ENCODE measurements at regions not wholly inside any gene's neighbourhood (a gene's known extent, or its start where the extent isn't known, plus 50 kb on each side); places are given as distances from the start of the nearest gene placed in this dataset.
"Not testable (repeated sequence)": the region's sequence is repeated elsewhere in the genome, so short reads cannot be mapped to it uniquely, and the experiment has no call there.

- Histone ChIP-seq H3K27me3 (ENCODE audit: insufficient read depth, poor library complexity, severe bottlenecking) (no peaks in the 10 kb centered on the region), H3K27ac (replicated peaks) (no peak overlapping the region), H3K4me3 (replicated peaks; ENCODE audit: insufficient read depth, low read length) (no peak overlapping the region)
- no peak for DNase-seq (ENCODE audit: low read depth in 1 of 2, low spot score in 1 of 2)
- TF ChIP-seq GABPA (IDR thresholded peaks at IDR 0.05; ENCODE audit: low read depth) (no peak), POLR2AphosphoS5 (IDR thresholded peaks at IDR 0.05; ENCODE audit: low read depth) (no peak), CTCF (IDR thresholded peaks at IDR 0.05; ENCODE audit: insufficient read depth, low read length) (no peak)
- TF ChIP-seq, protein P1, sequence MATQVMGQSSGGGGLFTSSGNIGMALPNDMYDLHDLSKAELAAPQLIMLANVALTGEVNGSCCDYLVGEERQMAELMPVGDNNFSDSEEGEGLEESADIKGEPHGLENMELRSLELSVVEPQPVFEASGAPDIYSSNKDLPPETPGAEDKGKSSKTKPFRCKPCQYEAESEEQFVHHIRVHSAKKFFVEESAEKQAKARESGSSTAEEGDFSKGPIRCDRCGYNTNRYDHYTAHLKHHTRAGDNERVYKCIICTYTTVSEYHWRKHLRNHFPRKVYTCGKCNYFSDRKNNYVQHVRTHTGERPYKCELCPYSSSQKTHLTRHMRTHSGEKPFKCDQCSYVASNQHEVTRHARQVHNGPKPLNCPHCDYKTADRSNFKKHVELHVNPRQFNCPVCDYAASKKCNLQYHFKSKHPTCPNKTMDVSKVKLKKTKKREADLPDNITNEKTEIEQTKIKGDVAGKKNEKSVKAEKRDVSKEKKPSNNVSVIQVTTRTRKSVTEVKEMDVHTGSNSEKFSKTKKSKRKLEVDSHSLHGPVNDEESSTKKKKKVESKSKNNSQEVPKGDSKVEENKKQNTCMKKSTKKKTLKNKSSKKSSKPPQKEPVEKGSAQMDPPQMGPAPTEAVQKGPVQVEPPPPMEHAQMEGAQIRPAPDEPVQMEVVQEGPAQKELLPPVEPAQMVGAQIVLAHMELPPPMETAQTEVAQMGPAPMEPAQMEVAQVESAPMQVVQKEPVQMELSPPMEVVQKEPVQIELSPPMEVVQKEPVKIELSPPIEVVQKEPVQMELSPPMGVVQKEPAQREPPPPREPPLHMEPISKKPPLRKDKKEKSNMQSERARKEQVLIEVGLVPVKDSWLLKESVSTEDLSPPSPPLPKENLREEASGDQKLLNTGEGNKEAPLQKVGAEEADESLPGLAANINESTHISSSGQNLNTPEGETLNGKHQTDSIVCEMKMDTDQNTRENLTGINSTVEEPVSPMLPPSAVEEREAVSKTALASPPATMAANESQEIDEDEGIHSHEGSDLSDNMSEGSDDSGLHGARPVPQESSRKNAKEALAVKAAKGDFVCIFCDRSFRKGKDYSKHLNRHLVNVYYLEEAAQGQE (IDR thresholded peaks at IDR 0.05; ENCODE audit: insufficient replicate concordance, low read depth), result no peak
These were observed 2118.0 kb downstream of the LRRC4C start for GRCh38 chr11:39341461-39341860.

DNA sequence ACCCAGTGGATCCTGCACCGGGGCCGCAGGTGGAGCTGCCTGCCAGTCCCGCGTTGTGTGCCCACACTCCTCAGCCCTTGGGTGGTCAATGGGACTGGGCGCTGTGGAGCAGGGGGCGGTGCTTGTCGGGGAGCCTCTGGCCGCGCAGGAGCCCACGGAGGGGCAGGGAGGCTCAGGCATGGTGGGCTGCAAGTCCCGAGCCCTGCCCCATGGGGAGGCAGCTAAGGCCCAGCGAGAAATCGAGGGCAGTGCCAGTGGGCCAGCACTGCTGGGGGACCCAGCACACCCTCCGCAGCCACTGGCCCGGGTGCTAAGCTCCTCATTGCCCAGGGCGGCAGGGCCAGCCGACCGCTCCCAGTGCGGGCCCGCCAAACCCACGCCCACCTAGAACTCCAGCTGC is 2126.4 kb downstream of the LRRC4C start:
- DNase-seq (ENCODE audit: low read depth in 1 of 2, low spot score in 1 of 2); H3K27ac ChIP-seq (replicated peaks); H3K4me3 ChIP-seq (replicated peaks; ENCODE audit: insufficient read depth, low read length); H3K27me3 ChIP-seq (ENCODE audit: insufficient read depth, poor library complexity, severe bottlenecking): not testable (repeated sequence)

- DNase-seq (ENCODE audit: low read depth in 1 of 2, low spot score in 1 of 2), result no peak
- no peak for TF ChIP-seq SPI1 (IDR thresholded peaks at IDR 0.05; ENCODE audit: borderline replicate concordance, low read depth)
- H3K27ac ChIP-seq (replicated peaks), result no peak overlapping the region
- H3K4me3 ChIP-seq (replicated peaks; ENCODE audit: insufficient read depth, low read length), result no peak overlapping the region
- no peaks in the 10 kb centered on the region for H3K27me3 ChIP-seq (ENCODE audit: insufficient read depth, poor library complexity, severe bottlenecking)
These were observed 2132.2 kb downstream of the LRRC4C start for GRCh38 chr11:39327302-39327701.

GRCh38 chr11:39311888-39312287 is 2147.6 kb downstream of the LRRC4C start:
- not testable (repeated sequence) for H3K27me3 ChIP-seq (ENCODE audit: insufficient read depth, poor library complexity, severe bottlenecking); H3K4me3 ChIP-seq (replicated peaks; ENCODE audit: insufficient read depth, low read length); DNase-seq (ENCODE audit: low read depth in 1 of 2, low spot score in 1 of 2); H3K27ac ChIP-seq (replicated peaks)

DNA sequence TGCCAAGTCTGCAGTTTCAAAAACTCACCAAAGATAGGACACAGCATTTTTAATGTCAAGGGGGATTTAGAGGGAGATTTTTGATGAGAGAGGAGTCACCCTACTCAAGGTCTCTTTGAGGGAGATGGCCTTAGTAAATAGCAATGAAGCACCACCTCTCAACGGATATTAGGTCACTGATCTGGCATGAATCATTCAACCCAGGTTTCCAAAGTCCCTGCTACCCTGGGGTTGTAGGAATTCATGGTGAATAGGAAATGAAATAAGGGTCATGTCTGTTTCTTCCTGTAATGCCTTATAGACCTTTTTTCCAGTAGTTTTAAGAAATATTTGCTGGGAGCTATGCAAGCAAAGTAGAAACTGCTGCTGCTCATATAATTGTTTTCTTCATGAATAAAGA is 2154.9 kb downstream of the LRRC4C start:
- no peak for DNase-seq (ENCODE audit: low read depth in 1 of 2, low spot score in 1 of 2)
- Histone ChIP-seq H3K27ac (replicated peaks) (no peak overlapping the region), H3K27me3 (ENCODE audit: insufficient read depth, poor library complexity, severe bottlenecking) (no peaks in the 10 kb centered on the region), H3K4me3 (replicated peaks; ENCODE audit: insufficient read depth, low read length) (no peak overlapping the region)
- TF ChIP-seq POLR2AphosphoS5 (IDR thresholded peaks at IDR 0.05; ENCODE audit: low read depth) (no peak), SPI1 (IDR thresholded peaks at IDR 0.05; ENCODE audit: borderline replicate concordance, low read depth) (no peak), CTCF (IDR thresholded peaks at IDR 0.05; ENCODE audit: insufficient read depth, low read length) (no peak), GABPA (IDR thresholded peaks at IDR 0.05; ENCODE audit: low read depth) (no peak)
- TF ChIP-seq, protein P1 (IDR thresholded peaks at IDR 0.05; ENCODE audit: insufficient replicate concordance, low read depth), result no peak

All from HL-60 (cell line).